Kidney (tissue), 13 donors: ENCODE measurements at regions not wholly inside any gene's neighbourhood (a gene's known extent, or its start where the extent isn't known, plus 50 kb on each side); places are given as distances from the start of the nearest gene placed in this dataset.

Experiments used
- DNase-seq, 5 donors: peaks; one replicate each; pipeline ENCODE4 v3.0.0-alpha.2; 2013 to 2020
- FAIRE-seq: peaks from 2 replicates; lab custom pipeline; 2012; peaks lifted over from hg19 to GRCh38; lab: Jason Lieb, UNC
- H3K27ac ChIP-seq, 2 donors: one replicate each; pipeline ENCODE4 v1.7.0; 2013; ENCODE audit warnings: low read depth in 2 of 2, low read length in 2 of 2, inconsistent platforms in 1 of 2
- H3K27me3 ChIP-seq: one replicate; pipeline ENCODE4 v1.7.1; 2013; ENCODE audit warnings: low read length, inconsistent platforms; ENCODE audit not compliant: control insufficient read depth, insufficient read depth
- H3K36me3 ChIP-seq, 3 donors: one replicate each; pipeline versions ENCODE4 v1.7.0 to v1.7.1; 2013; ENCODE audit warnings: low read length in 3 of 3, control low read depth in 1 of 3, inconsistent platforms in 1 of 3; ENCODE audit not compliant: insufficient read depth in 3 of 3, control insufficient read depth in 2 of 3
- H3K4me1 ChIP-seq, 3 donors: one replicate each; pipeline versions ENCODE4 v1.7.0 to v1.7.1; 2013; ENCODE audit warnings: low read length in 3 of 3, inconsistent platforms in 1 of 3, low read depth in 1 of 3; ENCODE audit not compliant: control insufficient read depth in 2 of 3, insufficient read depth in 2 of 3
- H3K4me3 ChIP-seq, 3 donors: one replicate each; pipeline versions ENCODE4 v1.7.0 to v1.8.1; 2013; ENCODE audit warnings: low read length in 3 of 3, control low read depth in 1 of 3, inconsistent platforms in 1 of 3
- H3K9ac ChIP-seq, 3 donors: one replicate each; pipeline versions ENCODE4 v1.7.0 to v1.7.1; 2013; ENCODE audit warnings: low read length in 3 of 3, control low read depth in 1 of 3, inconsistent platforms in 1 of 3
- H3K9me3 ChIP-seq, 3 donors: one replicate each; pipeline versions ENCODE4 v1.7.0 to v1.7.1; 2013; ENCODE audit warnings: low read length in 3 of 3, control low read depth in 1 of 3, inconsistent platforms in 1 of 3; ENCODE audit not compliant: control insufficient read depth in 2 of 3, insufficient read depth in 1 of 3
- intact Hi-C: fragments of 100-400 bp; cut with DNase I; formaldehyde crosslinking; loops from one replicate; pipeline ENCODE4 v1.11.1; 2022
- TF ChIP-seq, protein P1 (sequence below): IDR thresholded peaks from 3 replicates; pipeline ENCODE4 v1.5.1; 2012; ENCODE audit warnings: mild to moderate bottlenecking, moderate library complexity, borderline replicate concordance; ENCODE audit not compliant: insufficient read depth; ENCODE audit errors: extremely low read depth
- donor health status: control.
- donor health status: control.
- donor health status: control.
- donor health status: control.
- donor health status: control.
- donor health status: DM: yes; HTN: yes; CAD: no.
- donor health status: Normal renal cell carcinoma (clear cell type).

DNA sequence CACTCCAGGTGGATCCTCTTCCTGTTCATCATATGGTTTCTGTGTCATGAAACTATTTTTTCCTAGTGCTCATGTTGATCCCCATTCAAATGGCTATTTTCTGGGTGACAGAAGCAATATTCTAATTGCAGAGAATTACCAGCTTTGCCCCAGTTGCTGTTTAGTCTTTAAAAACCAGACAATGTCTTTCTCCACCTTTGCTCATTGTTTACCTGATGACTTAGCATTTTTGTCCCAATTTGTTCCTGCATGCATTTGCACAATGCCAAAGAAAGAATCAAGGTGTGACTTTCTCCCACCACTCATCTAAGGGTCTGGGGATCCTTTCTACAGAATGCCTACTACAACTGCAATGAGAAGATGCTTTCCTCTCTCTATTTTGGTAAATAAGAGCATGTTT lies 439.9 kb upstream of the MAF start:
- H3K27me3 ChIP-seq, result no peaks in the 10 kb centered on the region
- H3K36me3 ChIP-seq, result no peaks in the 10 kb centered on the region
- H3K9me3 ChIP-seq, result no peaks in the 10 kb centered on the region
- DNase-seq (no peak), FAIRE-seq (no peak)
- intact Hi-C loops, result no loop called here
- no peak overlapping the region for H3K4me3 ChIP-seq
- H3K4me1 ChIP-seq, result no peaks in the 10 kb centered on the region
- no peak overlapping the region for H3K9ac ChIP-seq
- TF ChIP-seq, protein P1, sequence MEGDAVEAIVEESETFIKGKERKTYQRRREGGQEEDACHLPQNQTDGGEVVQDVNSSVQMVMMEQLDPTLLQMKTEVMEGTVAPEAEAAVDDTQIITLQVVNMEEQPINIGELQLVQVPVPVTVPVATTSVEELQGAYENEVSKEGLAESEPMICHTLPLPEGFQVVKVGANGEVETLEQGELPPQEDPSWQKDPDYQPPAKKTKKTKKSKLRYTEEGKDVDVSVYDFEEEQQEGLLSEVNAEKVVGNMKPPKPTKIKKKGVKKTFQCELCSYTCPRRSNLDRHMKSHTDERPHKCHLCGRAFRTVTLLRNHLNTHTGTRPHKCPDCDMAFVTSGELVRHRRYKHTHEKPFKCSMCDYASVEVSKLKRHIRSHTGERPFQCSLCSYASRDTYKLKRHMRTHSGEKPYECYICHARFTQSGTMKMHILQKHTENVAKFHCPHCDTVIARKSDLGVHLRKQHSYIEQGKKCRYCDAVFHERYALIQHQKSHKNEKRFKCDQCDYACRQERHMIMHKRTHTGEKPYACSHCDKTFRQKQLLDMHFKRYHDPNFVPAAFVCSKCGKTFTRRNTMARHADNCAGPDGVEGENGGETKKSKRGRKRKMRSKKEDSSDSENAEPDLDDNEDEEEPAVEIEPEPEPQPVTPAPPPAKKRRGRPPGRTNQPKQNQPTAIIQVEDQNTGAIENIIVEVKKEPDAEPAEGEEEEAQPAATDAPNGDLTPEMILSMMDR, result no peak
- no peak overlapping the region for H3K27ac ChIP-seq

DNA sequence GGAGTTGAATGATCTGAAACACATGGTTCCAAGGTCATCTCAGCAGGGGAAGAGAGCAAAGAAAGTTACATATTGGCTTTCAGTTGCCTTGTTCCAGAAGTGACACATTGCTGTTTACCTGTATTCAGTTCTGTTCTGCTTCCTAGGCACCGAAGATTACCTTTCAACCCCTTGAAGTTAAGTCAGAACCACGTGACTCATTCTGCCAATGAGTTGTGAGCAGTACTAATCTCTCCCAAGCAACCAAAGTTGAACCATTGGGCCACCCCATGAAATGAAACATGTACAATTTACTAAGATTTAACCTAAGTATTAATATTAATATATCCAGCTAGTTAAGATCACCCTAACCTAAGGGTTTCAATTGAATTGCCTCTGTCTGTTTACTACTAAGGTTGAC lies 439.2 kb upstream of the MAF start:
- Histone ChIP-seq H3K27ac (no peak overlapping the region), H3K9ac (no peak overlapping the region), H3K4me1 (no peaks in the 10 kb centered on the region), H3K9me3 (no peaks in the 10 kb centered on the region), H3K36me3 (no peaks in the 10 kb centered on the region), H3K27me3 (no peaks in the 10 kb centered on the region), H3K4me3 (no peak overlapping the region)
- TF ChIP-seq, protein P1, result no peak
- FAIRE-seq, result no peak
- intact Hi-C loops, result no loop called here
- no peak for DNase-seq

DNA sequence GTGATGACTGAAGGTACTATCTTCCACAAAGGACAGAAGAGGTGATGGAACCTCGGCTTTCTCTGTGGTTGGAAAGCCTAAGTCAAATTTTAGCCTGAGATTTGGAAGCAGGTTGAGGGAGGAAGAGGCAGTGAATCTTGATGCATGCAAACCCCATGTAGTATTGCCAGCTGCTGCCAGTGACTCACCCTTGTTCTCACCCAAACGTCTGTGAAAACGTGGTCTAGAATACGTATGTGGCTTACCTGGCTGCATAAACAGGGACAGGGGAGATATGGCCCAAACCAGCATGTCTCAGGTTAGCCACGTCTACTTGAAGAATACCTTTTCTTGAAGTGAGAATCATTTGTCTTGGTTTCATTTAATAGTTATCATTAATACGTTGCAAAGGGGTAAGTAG lies 438.0 kb upstream of the MAF start:
- Histone ChIP-seq H3K4me3 (no peak overlapping the region), H3K4me1 (no peaks in the 10 kb centered on the region), H3K9me3 (no peaks in the 10 kb centered on the region), H3K27ac (no peak overlapping the region), H3K27me3 (no peaks in the 10 kb centered on the region), H3K9ac (no peak overlapping the region), H3K36me3 (no peaks in the 10 kb centered on the region)
- FAIRE-seq (no peak), DNase-seq (no peak)
- intact Hi-C loops, result no loop called here
- TF ChIP-seq, protein P1, result no peak

DNA sequence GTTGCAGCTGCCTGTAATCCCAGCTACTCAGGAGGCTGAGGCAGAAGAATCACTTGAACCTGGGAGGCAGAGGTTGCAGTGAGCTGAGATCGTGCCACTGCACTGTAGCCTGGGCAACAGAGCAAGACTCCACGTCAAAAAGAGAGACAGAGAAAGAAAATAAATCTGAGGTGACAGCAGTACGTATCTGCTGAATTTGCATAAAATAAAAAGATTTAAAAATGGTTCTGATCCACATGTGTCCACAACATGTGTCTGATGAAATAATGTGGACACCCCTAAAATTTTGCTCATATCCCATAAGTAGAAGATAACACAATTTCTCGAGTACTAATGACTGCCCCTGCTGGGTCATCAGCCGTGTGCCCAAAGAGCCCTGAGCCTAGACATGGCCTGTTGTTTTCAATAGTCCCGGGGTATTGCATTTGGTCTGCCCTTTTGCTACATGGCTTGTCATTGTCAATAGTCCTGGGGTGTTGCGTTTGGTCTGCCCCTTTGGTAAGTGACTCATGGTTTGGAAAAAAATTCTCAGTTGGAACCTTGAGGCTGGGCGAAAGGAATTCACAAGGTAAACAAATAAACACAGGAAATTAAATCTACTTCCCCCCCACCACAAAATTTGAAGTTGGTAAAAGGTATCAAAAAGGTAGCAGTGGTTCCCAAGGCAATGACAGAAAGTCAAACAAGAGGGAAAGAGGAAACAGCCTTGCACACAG lies 434.6 kb upstream of the MAF start:
- Histone ChIP-seq H3K9ac (no peak overlapping the region), H3K27ac (no peak overlapping the region), H3K4me3 (no peak overlapping the region), H3K36me3 (no peaks in the 10 kb centered on the region), H3K9me3 (no peaks in the 10 kb centered on the region), H3K4me1 (no peaks in the 10 kb centered on the region), H3K27me3 (no peaks in the 10 kb centered on the region)
- no peak for FAIRE-seq
- DNase-seq, result no peak
- intact Hi-C loops, result no loop called here
- TF ChIP-seq, protein P1, result no peak
